AG04450 (cell line): ENCODE measurements at regions not wholly inside any gene's neighbourhood (a gene's known extent, or its start where the extent isn't known, plus 50 kb on each side); places are given as distances from the start of the nearest gene placed in this dataset.

Experiments used
- CTCF ChIA-PET: fragments of 300-600, 350-600 bp; formaldehyde crosslinking; extraction: SDS; loops from one replicate; lab custom pipeline; 2022; ENCODE audit warnings: antibody characterized with exemption, inconsistent platforms; lab: Charles Lee
- POLR2A ChIA-PET: fragments of 350-600 bp; formaldehyde crosslinking; extraction: SDS; loops from one replicate; lab custom pipeline; 2021; ENCODE audit warnings: antibody characterized with exemption, inconsistent platforms; lab: Yijun Ruan, JAX
- DNase-seq: peaks from one replicate; pipeline ENCODE4 v3.0.0-alpha.2; 2011; ENCODE audit warnings: low read depth, low spot score
- H3K27ac ChIP-seq: one replicate; pipeline ENCODE4 v1.5.1; 2012; ENCODE audit warnings: low read depth, low read length, control low read depth
- H3K27me3 ChIP-seq: one replicate; pipeline ENCODE4 v1.6.0; 2012; ENCODE audit warnings: low read length; ENCODE audit not compliant: control insufficient read depth, insufficient read depth
- H3K4me3 ChIP-seq: 2 replicates; pipeline ENCODE4 v1.5.1; 2011; ENCODE audit warnings: mild to moderate bottlenecking, low read depth, low read length, control low read depth
- H3K9me3 ChIP-seq: 2 replicates; pipeline ENCODE4 v1.5.1; 2012; ENCODE audit warnings: low read length; ENCODE audit not compliant: control insufficient read depth, insufficient read depth
- CTCF ChIP-seq: IDR thresholded peaks from 2 replicates; pipeline ENCODE4 v1.5.1; 2011; ENCODE audit warnings: low read depth, low read length, control low read depth, inconsistent platforms

GRCh38 chr11:104630352-104630751, 267.9 kb downstream of the CASP12 start:
- DNase-seq: no peak
- H3K9me3 ChIP-seq: no peaks in the 10 kb centered on the region
- no peak overlapping the region for H3K27ac ChIP-seq
- ChIA-PET POLR2A (no interaction called here), CTCF (interaction anchor here (0.8 kb wide), 1 partner anchor 21 kb away, joined by 3 read pairs; no protein-coding TSS in a partner anchor)
- no peak overlapping the region for H3K4me3 ChIP-seq
- TF ChIP-seq CTCF: no peak
- H3K27me3 ChIP-seq: no peaks in the 10 kb centered on the region

- H3K4me3 ChIP-seq: no peak overlapping the region
- ChIA-PET POLR2A (no interaction called here), CTCF (interaction anchor here (1.0 kb wide), 1 partner anchor 15 kb away, joined by 6 read pairs; no protein-coding TSS in a partner anchor)
- no peak for TF ChIP-seq CTCF
- H3K9me3 ChIP-seq: no peaks in the 10 kb centered on the region
- H3K27me3 ChIP-seq: no peaks in the 10 kb centered on the region
- no peak overlapping the region for H3K27ac ChIP-seq
- no peak for DNase-seq
Observed at GRCh38 chr11:104625246-104625645, 273.0 kb downstream of the CASP12 start.

GRCh38 chr11:104624021-104624420, 274.2 kb downstream of the CASP12 start:
- DNase-seq: no peak
- ChIA-PET POLR2A (no interaction called here), CTCF (interaction anchor here (0.7 to 1.4 kb wide), 2 partner anchors 15 to 100 kb away, joined by 3 to 6 read pairs; no protein-coding TSS in a partner anchor)
- TF ChIP-seq CTCF: no peak
- H3K27ac ChIP-seq: no peak overlapping the region
- H3K27me3 ChIP-seq: no peaks in the 10 kb centered on the region
- H3K9me3 ChIP-seq: no peaks in the 10 kb centered on the region
- no peak overlapping the region for H3K4me3 ChIP-seq

GRCh38 chr11:104623518-104623917, 274.7 kb downstream of the CASP12 start:
- Histone ChIP-seq H3K27me3 (no peaks in the 10 kb centered on the region), H3K9me3 (no peaks in the 10 kb centered on the region), H3K27ac (no peak overlapping the region), H3K4me3 (no peak overlapping the region)
- no peak for DNase-seq
- TF ChIP-seq CTCF: no peak
- CTCF ChIA-PET: interaction anchor here (0.7 to 1.4 kb wide), 2 partner anchors 14 to 101 kb away, joined by 3 to 6 read pairs; no protein-coding TSS in a partner anchor
- POLR2A ChIA-PET: no interaction called here

- Histone ChIP-seq H3K4me3 (no peak overlapping the region), H3K9me3 (no peaks in the 10 kb centered on the region), H3K27me3 (no peaks in the 10 kb centered on the region), H3K27ac (no peak overlapping the region)
- no peak for DNase-seq
- ChIA-PET POLR2A (no interaction called here), CTCF (interaction anchor here (1.1 to 1.5 kb wide), 2 partner anchors 11 to 1242 kb away, joined by 3 to 5 read pairs; no protein-coding TSS in a partner anchor)
- TF ChIP-seq CTCF: no peak
Observed at GRCh38 chr11:104620991-104621390, 277.3 kb downstream of the CASP12 start.
